ENCODE measurements at regions not wholly inside any gene's neighbourhood (a gene's known extent, or its start where the extent isn't known, plus 50 kb on each side); places are given as distances from the start of the nearest gene placed in this dataset.

- Mint-ChIP-seq H3K4me1 (ENCODE audit: low read depth) (peaks cover 6% of the 10 kb centered on the region), H3K27ac (no peak overlapping the region), H3K9me3 (no peaks in the 10 kb centered on the region), H3K27me3 (peaks cover 4% of the 10 kb centered on the region), H3K4me3 (no peak overlapping the region), H3K36me3 (ENCODE audit: low read depth) (no peaks in the 10 kb centered on the region)
- intact Hi-C loops (cut with micrococcal nuclease): no loop called here
Observed at GRCh38 chr2:37781028-37781427, 109.6 kb upstream of the CDC42EP3 start.

- H3K4me1 Mint-ChIP-seq (ENCODE audit: low read depth): no peaks in the 10 kb centered on the region
- H3K9me3 Mint-ChIP-seq: peaks cover 6% of the 10 kb centered on the region
- no peaks in the 10 kb centered on the region for H3K36me3 Mint-ChIP-seq (ENCODE audit: low read depth)
- no peak overlapping the region for H3K4me3 Mint-ChIP-seq
- H3K27ac Mint-ChIP-seq: no peak overlapping the region
- H3K27me3 Mint-ChIP-seq: peaks cover 3% of the 10 kb centered on the region
- intact Hi-C loops (cut with micrococcal nuclease): no loop called here
Observed at GRCh38 chr2:37782155-37782673, 110.8 kb upstream of the CDC42EP3 start.

- peaks cover 12% of the 10 kb centered on the region for H3K9me3 Mint-ChIP-seq
- intact Hi-C loops (cut with micrococcal nuclease): no loop called here
- no peaks in the 10 kb centered on the region for H3K36me3 Mint-ChIP-seq (ENCODE audit: low read depth)
- H3K27ac Mint-ChIP-seq: no peak overlapping the region
- H3K4me3 Mint-ChIP-seq: no peak overlapping the region
- peaks cover 3% of the 10 kb centered on the region for H3K27me3 Mint-ChIP-seq
- no peaks in the 10 kb centered on the region for H3K4me1 Mint-ChIP-seq (ENCODE audit: low read depth)
Observed at GRCh38 chr2:37782721-37783371, 111.4 kb upstream of the CDC42EP3 start.

DNA sequence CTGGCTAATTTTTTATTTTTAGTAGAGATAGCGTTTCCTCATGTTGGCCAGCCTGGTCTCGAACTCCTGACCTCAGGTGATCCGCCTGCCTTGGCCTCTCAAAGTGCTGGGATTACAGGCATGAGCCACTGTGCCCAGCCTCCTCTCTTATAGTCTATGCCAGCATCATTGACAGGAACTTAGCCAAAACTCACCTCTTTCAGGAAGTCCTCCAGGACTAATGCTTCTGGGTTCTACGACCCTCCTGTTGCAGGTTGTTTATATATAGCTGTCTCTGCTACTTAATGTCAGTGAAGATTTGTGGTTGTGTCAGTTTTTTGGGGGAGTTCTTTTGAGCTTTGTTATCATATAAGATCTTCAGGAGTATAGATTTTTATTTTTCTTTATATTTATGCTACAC, 112.1 kb upstream of the CDC42EP3 start:
- Mint-ChIP-seq H3K4me3 (no peak overlapping the region), H3K4me1 (ENCODE audit: low read depth) (no peaks in the 10 kb centered on the region), H3K27me3 (peaks cover 3% of the 10 kb centered on the region), H3K36me3 (ENCODE audit: low read depth) (no peaks in the 10 kb centered on the region), H3K9me3 (peaks cover 19% of the 10 kb centered on the region), H3K27ac (no peak overlapping the region)
- intact Hi-C loops (cut with micrococcal nuclease): no loop called here

DNA sequence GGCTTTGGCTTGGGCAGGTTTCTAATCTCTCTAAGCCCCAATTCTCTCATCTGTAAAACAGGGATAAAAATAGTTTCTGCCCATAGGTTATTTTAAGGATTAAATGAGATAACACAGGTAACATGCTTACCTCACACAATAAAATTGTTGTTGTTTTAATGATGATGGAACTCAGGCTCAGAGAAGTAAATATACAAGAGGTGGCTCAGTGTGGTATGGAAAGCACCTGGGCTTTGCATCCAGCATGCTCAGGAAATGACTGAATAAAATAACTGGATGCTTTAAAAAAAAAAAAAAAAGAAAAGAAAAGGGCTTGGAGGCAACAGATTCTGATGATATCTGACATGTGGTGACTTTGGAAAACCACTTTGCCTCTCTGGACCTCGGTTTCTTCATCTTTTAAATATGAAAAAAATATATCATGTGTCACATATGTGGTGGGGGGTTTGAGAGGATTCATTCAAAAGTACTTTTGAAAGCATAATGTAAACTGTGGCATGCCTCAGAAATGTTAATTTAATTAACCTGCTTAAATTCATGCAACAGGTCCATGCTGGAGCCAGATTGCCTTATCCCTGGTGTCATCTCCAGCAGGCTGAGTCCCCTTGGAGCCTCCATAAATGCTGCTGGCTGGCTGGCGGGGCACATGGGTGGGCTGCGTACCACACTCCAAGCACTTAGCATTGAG, 112.8 kb upstream of the CDC42EP3 start:
- H3K4me1 Mint-ChIP-seq (ENCODE audit: low read depth): no peaks in the 10 kb centered on the region
- no peak overlapping the region for H3K27ac Mint-ChIP-seq
- H3K9me3 Mint-ChIP-seq: peaks cover 26% of the 10 kb centered on the region
- peaks cover 6% of the 10 kb centered on the region for H3K36me3 Mint-ChIP-seq (ENCODE audit: low read depth)
- peaks cover 3% of the 10 kb centered on the region for H3K27me3 Mint-ChIP-seq
- intact Hi-C loops (cut with micrococcal nuclease): no loop called here
- H3K4me3 Mint-ChIP-seq: no peak overlapping the region

GRCh38 chr2:37784759-37785149, 113.3 kb upstream of the CDC42EP3 start:
- H3K4me1 Mint-ChIP-seq (ENCODE audit: low read depth): peaks cover 2% of the 10 kb centered on the region
- no peak overlapping the region for H3K27ac Mint-ChIP-seq
- intact Hi-C loops (cut with micrococcal nuclease): no loop called here
- H3K9me3 Mint-ChIP-seq: peaks cover 31% of the 10 kb centered on the region
- peaks cover 3% of the 10 kb centered on the region for H3K27me3 Mint-ChIP-seq
- no peak overlapping the region for H3K4me3 Mint-ChIP-seq
- H3K36me3 Mint-ChIP-seq (ENCODE audit: low read depth): peaks cover 8% of the 10 kb centered on the region

- Mint-ChIP-seq H3K27ac (no peak overlapping the region), H3K4me3 (no peak overlapping the region), H3K9me3 (peaks cover 34% of the 10 kb centered on the region), H3K4me1 (ENCODE audit: low read depth) (peaks cover 7% of the 10 kb centered on the region), H3K27me3 (no peaks in the 10 kb centered on the region), H3K36me3 (ENCODE audit: low read depth) (peaks cover 8% of the 10 kb centered on the region)
- intact Hi-C loops (cut with micrococcal nuclease): no loop called here
Observed at GRCh38 chr2:37786191-37786698, 114.8 kb upstream of the CDC42EP3 start.

DNA sequence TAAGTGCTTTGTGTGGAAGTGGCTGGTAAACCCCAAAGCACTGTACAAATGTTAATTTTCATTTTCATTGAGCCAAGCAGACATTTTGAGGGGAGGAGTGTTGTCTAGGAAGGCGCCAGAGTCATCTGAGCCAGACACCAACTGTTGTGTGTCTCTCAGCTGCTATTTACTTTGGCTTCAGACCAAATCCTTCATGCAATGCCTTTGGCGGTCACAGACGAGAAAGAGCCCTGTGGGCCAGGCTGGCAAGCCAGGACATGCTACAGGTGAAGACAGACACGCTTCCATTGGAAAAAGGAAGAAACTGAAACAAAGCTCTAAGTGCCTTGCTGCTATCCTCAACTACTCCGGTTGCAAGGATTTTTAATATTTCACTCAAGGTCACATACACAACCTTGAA, 115.4 kb upstream of the CDC42EP3 start:
- peaks cover 34% of the 10 kb centered on the region for H3K9me3 Mint-ChIP-seq
- H3K4me1 Mint-ChIP-seq (ENCODE audit: low read depth): peaks cover 7% of the 10 kb centered on the region
- H3K36me3 Mint-ChIP-seq (ENCODE audit: low read depth): peaks cover 8% of the 10 kb centered on the region
- H3K27ac Mint-ChIP-seq: no peak overlapping the region
- intact Hi-C loops (cut with micrococcal nuclease): no loop called here
- no peaks in the 10 kb centered on the region for H3K27me3 Mint-ChIP-seq
- no peak overlapping the region for H3K4me3 Mint-ChIP-seq

GRCh38 chr2:37788602-37789209, 117.3 kb upstream of the CDC42EP3 start:
- Mint-ChIP-seq H3K9me3 (peaks cover 34% of the 10 kb centered on the region), H3K4me3 (no peak overlapping the region), H3K36me3 (ENCODE audit: low read depth) (peaks cover 8% of the 10 kb centered on the region), H3K4me1 (ENCODE audit: low read depth) (peaks cover 18% of the 10 kb centered on the region), H3K27ac (no peak overlapping the region), H3K27me3 (no peaks in the 10 kb centered on the region)
- intact Hi-C loops (cut with micrococcal nuclease): no loop called here

- Mint-ChIP-seq H3K9me3 (peaks cover 34% of the 10 kb centered on the region), H3K27ac (no peak overlapping the region), H3K27me3 (no peaks in the 10 kb centered on the region), H3K36me3 (ENCODE audit: low read depth) (peaks cover 8% of the 10 kb centered on the region), H3K4me3 (no peak overlapping the region), H3K4me1 (ENCODE audit: low read depth) (peaks cover 24% of the 10 kb centered on the region)
- intact Hi-C loops (cut with micrococcal nuclease): no loop called here
Observed at GRCh38 chr2:37790019-37790418, 118.6 kb upstream of the CDC42EP3 start.

- H3K36me3 Mint-ChIP-seq (ENCODE audit: low read depth): peaks cover 8% of the 10 kb centered on the region
- intact Hi-C loops (cut with micrococcal nuclease): no loop called here
- H3K4me3 Mint-ChIP-seq: no peak overlapping the region
- H3K27me3 Mint-ChIP-seq: no peaks in the 10 kb centered on the region
- H3K4me1 Mint-ChIP-seq (ENCODE audit: low read depth): peaks cover 24% of the 10 kb centered on the region
- no peak overlapping the region for H3K27ac Mint-ChIP-seq
- H3K9me3 Mint-ChIP-seq: peaks cover 34% of the 10 kb centered on the region
Observed at GRCh38 chr2:37790462-37790861, 119.0 kb upstream of the CDC42EP3 start.

DNA sequence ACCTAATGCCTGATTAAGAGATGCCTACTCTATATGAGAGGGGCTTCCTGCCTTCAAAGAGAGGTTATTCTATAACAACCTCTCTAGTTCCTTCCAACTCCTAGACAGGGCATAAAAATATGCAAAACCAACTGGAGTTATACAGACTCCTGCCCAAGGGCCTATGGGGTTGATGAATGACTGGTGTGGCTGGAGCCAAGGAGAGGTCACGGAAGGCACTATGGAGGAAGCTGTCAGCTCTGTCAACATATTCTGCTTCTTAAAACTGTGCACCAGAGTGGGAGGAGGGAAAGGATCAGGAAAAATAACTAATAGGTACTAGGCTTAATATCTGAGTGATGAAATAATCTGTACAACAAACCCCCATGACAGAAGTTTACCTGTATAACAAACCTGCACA, 120.9 kb upstream of the CDC42EP3 start:
- H3K27me3 Mint-ChIP-seq: no peaks in the 10 kb centered on the region
- H3K4me3 Mint-ChIP-seq: no peak overlapping the region
- no peak overlapping the region for H3K27ac Mint-ChIP-seq
- H3K36me3 Mint-ChIP-seq (ENCODE audit: low read depth): peaks cover 8% of the 10 kb centered on the region
- intact Hi-C loops (cut with micrococcal nuclease): no loop called here
- peaks cover 27% of the 10 kb centered on the region for H3K9me3 Mint-ChIP-seq
- H3K4me1 Mint-ChIP-seq (ENCODE audit: low read depth): peaks cover 30% of the 10 kb centered on the region

GRCh38 chr2:37793004-37793403, 121.6 kb upstream of the CDC42EP3 start:
- Mint-ChIP-seq H3K27me3 (no peaks in the 10 kb centered on the region), H3K9me3 (peaks cover 21% of the 10 kb centered on the region), H3K36me3 (ENCODE audit: low read depth) (peaks cover 8% of the 10 kb centered on the region), H3K4me3 (no peak overlapping the region), H3K27ac (no peak overlapping the region), H3K4me1 (ENCODE audit: low read depth) (peaks cover 33% of the 10 kb centered on the region)
- intact Hi-C loops (cut with micrococcal nuclease): no loop called here

DNA sequence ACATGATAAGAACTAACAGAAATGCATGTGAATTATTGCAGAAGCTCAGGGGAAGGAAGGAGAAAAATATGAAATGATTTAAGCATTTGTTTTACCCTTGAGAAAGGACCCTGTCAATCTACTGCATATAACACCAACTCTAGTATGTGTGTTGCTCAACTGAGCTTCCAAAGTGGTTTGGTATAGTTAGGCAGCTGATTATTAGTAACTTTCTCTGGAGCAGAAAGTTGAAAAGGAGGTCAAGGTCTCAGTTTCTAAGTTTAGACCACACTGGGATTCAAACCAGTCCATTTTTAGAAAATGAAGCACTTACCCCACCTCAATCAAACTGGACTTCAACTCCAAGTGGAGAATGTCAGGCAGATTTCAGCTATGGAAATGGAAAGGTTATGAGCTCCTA, 123.3 kb upstream of the CDC42EP3 start:
- no peak overlapping the region for H3K27ac Mint-ChIP-seq
- H3K4me3 Mint-ChIP-seq: no peak overlapping the region
- no peaks in the 10 kb centered on the region for H3K36me3 Mint-ChIP-seq (ENCODE audit: low read depth)
- intact Hi-C loops (cut with micrococcal nuclease): no loop called here
- peaks cover 4% of the 10 kb centered on the region for H3K9me3 Mint-ChIP-seq
- H3K27me3 Mint-ChIP-seq: no peaks in the 10 kb centered on the region
- H3K4me1 Mint-ChIP-seq (ENCODE audit: low read depth): peaks cover 40% of the 10 kb centered on the region
